COR-L47 (cell line): ENCODE measurements at regions not wholly inside any gene's neighbourhood (a gene's known extent, or its start where the extent isn't known, plus 50 kb on each side); places are given as distances from the start of the nearest gene placed in this dataset.
A peak's percentile ranks its signal among the peaks of the same experiment; 100 is the strongest.
"Not testable (repeated sequence)": the region's sequence is repeated elsewhere in the genome, so short reads cannot be mapped to it uniquely, and the experiment has no call there.

Experiments used
- DNase-seq: peaks from one replicate; lab custom pipeline; 2025; lab: John Stamatoyannopoulos, UW

GRCh38 chr11:97883086-97883485 is 1137.7 kb upstream of the CNTN5 start:
- DNase-seq = no peak

GRCh38 chr11:97888641-97889040 is 1132.1 kb upstream of the CNTN5 start:
- no peak for DNase-seq

- DNase-seq = no peak
These were observed 1130.3 kb upstream of the CNTN5 start for GRCh38 chr11:97890466-97890865.

- DNase-seq = peak; percentile 20
These were observed 1127.1 kb upstream of the CNTN5 start for GRCh38 chr11:97893612-97894011.

- DNase-seq = no peak
These were observed 1125.8 kb upstream of the CNTN5 start for GRCh38 chr11:97894978-97895377.

- no peak for DNase-seq
These were observed 1125.2 kb upstream of the CNTN5 start for GRCh38 chr11:97895572-97895971.

GRCh38 chr11:97902828-97903227 is 1117.9 kb upstream of the CNTN5 start:
- DNase-seq = no peak

- no peak for DNase-seq
These were observed 1115.6 kb upstream of the CNTN5 start for GRCh38 chr11:97905101-97905500.

- no peak for DNase-seq
These were observed 1115.1 kb upstream of the CNTN5 start for GRCh38 chr11:97905671-97906070.

- DNase-seq = no peak
These were observed 1112.4 kb upstream of the CNTN5 start for GRCh38 chr11:97908354-97908753.

- DNase-seq = no peak
These were observed 1110.9 kb upstream of the CNTN5 start for GRCh38 chr11:97909614-97910399.

GRCh38 chr11:97912629-97913028 is 1108.1 kb upstream of the CNTN5 start:
- DNase-seq = no peak

GRCh38 chr11:97922933-97923332 is 1097.8 kb upstream of the CNTN5 start:
- DNase-seq = not testable (repeated sequence)

- DNase-seq = no peak
These were observed 1086.1 kb upstream of the CNTN5 start for GRCh38 chr11:97934572-97935208.

GRCh38 chr11:97937501-97937900 is 1083.2 kb upstream of the CNTN5 start:
- no peak for DNase-seq

GRCh38 chr11:97938789-97939188 is 1082.0 kb upstream of the CNTN5 start:
- DNase-seq = no peak

GRCh38 chr11:97943493-97943892 is 1077.3 kb upstream of the CNTN5 start:
- DNase-seq = no peak

- no peak for DNase-seq
These were observed 1072.0 kb upstream of the CNTN5 start for GRCh38 chr11:97948793-97949192.

GRCh38 chr11:97955595-97955994 is 1065.2 kb upstream of the CNTN5 start:
- no peak for DNase-seq

- no peak for DNase-seq
These were observed 1063.8 kb upstream of the CNTN5 start for GRCh38 chr11:97956904-97957303.

GRCh38 chr11:97961431-97961830 is 1059.3 kb upstream of the CNTN5 start:
- DNase-seq = no peak

GRCh38 chr11:97962758-97963157 is 1058.0 kb upstream of the CNTN5 start:
- no peak for DNase-seq

GRCh38 chr11:97963528-97964331 is 1057.0 kb upstream of the CNTN5 start:
- DNase-seq = no peak
